Endothelial cell of umbilical vein (primary cell): ENCODE measurements at regions not wholly inside any gene's neighbourhood (a gene's known extent, or its start where the extent isn't known, plus 50 kb on each side); places are given as distances from the start of the nearest gene placed in this dataset.

Experiments used
- BruUV-seq: library from RNA; stranded (reverse); fragments of 400-500 nt; replicated peaks from 2 replicates; lab custom pipeline; 2021; lab: Mats Ljungman, UMichigan
- CTCF ChIA-PET: fragments of 300-600, 350-600 bp; sonication (Branson Sonifier 250); formaldehyde crosslinking; loops from one replicate; lab custom pipeline; 2021; ENCODE audit warnings: antibody characterized with exemption, inconsistent platforms; lab: Charles Lee
- POLR2A ChIA-PET: fragments of 300-600, 350-600 bp; sonication (Branson Sonifier 250); formaldehyde crosslinking; loops from one replicate; lab custom pipeline; 2021; ENCODE audit warnings: antibody characterized with exemption, inconsistent platforms; lab: Charles Lee
- DNase-seq: peaks from one replicate; pipeline ENCODE4 v3.0.0-alpha.2; 2011; ENCODE audit warnings: low read depth, low spot score
- FAIRE-seq: peaks from 2 replicates; lab custom pipeline; 2011; peaks lifted over from hg19 to GRCh38; lab: Jason Lieb, UNC
- H2AFZ ChIP-seq: 2 replicates; pipeline ENCODE4 v1.6.0; 2012; ENCODE audit warnings: low read depth, low read length, control low read depth, inconsistent platforms
- H3K27ac ChIP-seq: 2 replicates; pipeline ENCODE4 v1.5.1; 2011; ENCODE audit warnings: low read depth, mild to moderate bottlenecking, control low read depth, low read length, moderate library complexity; ENCODE audit not compliant: insufficient read depth
- H3K27me3 ChIP-seq, 2 experiments: 2 replicates each; pipeline versions ENCODE4 v1.6.0 to v1.6.1; 2011; ENCODE audit warnings: low read length in 2 of 2, mixed read lengths in 1 of 2; ENCODE audit not compliant: control insufficient read depth in 2 of 2, insufficient read depth in 2 of 2
- H3K36me3 ChIP-seq, 2 experiments: 2 replicates in 1 of 2; 3 replicates in 1 of 2; pipeline ENCODE4 v1.5.1; 2011; ENCODE audit warnings: low read length in 2 of 2, mild to moderate bottlenecking in 1 of 2, moderate library complexity in 1 of 2; ENCODE audit not compliant: control insufficient read depth in 2 of 2, insufficient read depth in 2 of 2; ENCODE audit errors: extremely low read depth in 1 of 2
- H3K4me1 ChIP-seq: 3 replicates; pipeline ENCODE4 v1.5.1; 2011; ENCODE audit warnings: mild to moderate bottlenecking, low read length; ENCODE audit not compliant: control insufficient read depth, insufficient read depth; ENCODE audit errors: extremely low read depth
- H3K4me2 ChIP-seq: 2 replicates; pipeline ENCODE4 v1.6.1; 2011; ENCODE audit warnings: low read length, control low read depth, mixed read lengths; ENCODE audit not compliant: insufficient read depth
- H3K4me3 ChIP-seq, 3 experiments: fragments of 200-600 bp in 1 of 3; sonication (generic), shearing (Covaris generic) in 1 of 3; replicated peaks in 1 of 3; 2 replicates each; pipeline ENCODE4 v1.5.1; 2011 to 2016; ENCODE audit warnings: control low read depth in 3 of 3, low read length in 3 of 3, mild to moderate bottlenecking in 2 of 3, inconsistent platforms in 1 of 3, low read depth in 1 of 3, moderate library complexity in 1 of 3; ENCODE audit not compliant: insufficient read depth in 1 of 3
- H3K79me2 ChIP-seq: 2 replicates; pipeline ENCODE4 v1.6.0; 2012; ENCODE audit warnings: low read length, inconsistent platforms; ENCODE audit not compliant: control insufficient read depth, insufficient read depth
- H3K9ac ChIP-seq: replicated peaks from 2 replicates; pipeline ENCODE3; 2011; ENCODE audit warnings: low read length, control low read depth; ENCODE audit not compliant: insufficient read depth; ENCODE audit errors: extremely low read depth
- H3K9me1 ChIP-seq: replicated peaks from 3 replicates; pipeline ENCODE4 v1.6.0; 2011; ENCODE audit warnings: mild to moderate bottlenecking, low read length; ENCODE audit not compliant: control insufficient read depth, insufficient read depth; ENCODE audit errors: extremely low read depth
- H3K9me3 ChIP-seq: replicated peaks from 2 replicates; pipeline ENCODE4 v1.5.1; 2012; ENCODE audit warnings: low read length, inconsistent platforms; ENCODE audit not compliant: control insufficient read depth, insufficient read depth
- H4K20me1 ChIP-seq: replicated peaks from 2 replicates; pipeline ENCODE3; 2011; ENCODE audit warnings: mild to moderate bottlenecking, low read length; ENCODE audit not compliant: control insufficient read depth, insufficient read depth; ENCODE audit errors: extremely low read depth
- CTCF ChIP-seq, 2 donors: IDR thresholded peaks; 1 replicate in 1 of 2; 2 replicates in 1 of 2; pipeline ENCODE4 v1.5.1; 2011; ENCODE audit warnings: low read length in 2 of 2, mild to moderate bottlenecking in 2 of 2, moderate library complexity in 2 of 2, control low read depth in 1 of 2, inconsistent platforms in 1 of 2, low read depth in 1 of 2; ENCODE audit not compliant: insufficient read depth in 1 of 2; ENCODE audit errors: extremely low read depth in 1 of 2
- EZH2 ChIP-seq: IDR thresholded peaks from 2 replicates; pipeline ENCODE4 v1.6.1; 2012; ENCODE audit warnings: borderline replicate concordance, low read depth, mild to moderate bottlenecking, moderate library complexity, low read length, inconsistent platforms; ENCODE audit not compliant: severe bottlenecking
- FOS ChIP-seq: IDR thresholded peaks from 2 replicates; pipeline ENCODE4 v1.6.1; 2011; ENCODE audit warnings: mild to moderate bottlenecking, low read length, moderate library complexity, borderline replicate concordance; ENCODE audit not compliant: insufficient read depth
- GATA2 ChIP-seq: IDR thresholded peaks from 2 replicates; pipeline ENCODE4 v1.7.0; 2011; ENCODE audit warnings: low read depth, mild to moderate bottlenecking, moderate library complexity, mixed read lengths, low read length; ENCODE audit not compliant: insufficient read length, insufficient read depth
- JUN ChIP-seq: IDR thresholded peaks from 2 replicates; pipeline ENCODE4 v1.6.1; 2011; ENCODE audit warnings: borderline replicate concordance, low read depth; ENCODE audit not compliant: insufficient read length, insufficient read depth
- MYC ChIP-seq: IDR thresholded peaks from one replicate; pipeline ENCODE4 v1.6.1; 2011; ENCODE audit warnings: mild to moderate bottlenecking, low read depth, low read length
- POLR2A ChIP-seq: IDR thresholded peaks from 2 replicates; pipeline ENCODE4 v1.6.1; 2012; ENCODE audit warnings: low read depth, mild to moderate bottlenecking, control low read depth, low read length
- POLR2AphosphoS5 ChIP-seq: IDR thresholded peaks from 2 replicates; pipeline ENCODE4 v1.6.1; 2012; ENCODE audit warnings: low read depth, mild to moderate bottlenecking, control low read depth, low read length, moderate library complexity; ENCODE audit not compliant: insufficient read depth
- dilution Hi-C: fragments of 300-500 bp; cut with MboI; formaldehyde crosslinking; loops from one replicate; pipeline ENCODE4 v1.15.0; 2019; ENCODE audit warnings: low sequenced_read_pairs; ENCODE audit not compliant: extremely low pct_ligation_motif_present
- intact Hi-C: fragments of 100-400 bp; cut with micrococcal nuclease; formaldehyde crosslinking; loops from one replicate; pipeline ENCODE4 v1.10.0; 2022
- TF ChIP-seq, protein P1 (sequence below): IDR thresholded peaks from 2 replicates; pipeline ENCODE4 v1.6.1; 2011; ENCODE audit not compliant: insufficient read depth, insufficient read length

DNA sequence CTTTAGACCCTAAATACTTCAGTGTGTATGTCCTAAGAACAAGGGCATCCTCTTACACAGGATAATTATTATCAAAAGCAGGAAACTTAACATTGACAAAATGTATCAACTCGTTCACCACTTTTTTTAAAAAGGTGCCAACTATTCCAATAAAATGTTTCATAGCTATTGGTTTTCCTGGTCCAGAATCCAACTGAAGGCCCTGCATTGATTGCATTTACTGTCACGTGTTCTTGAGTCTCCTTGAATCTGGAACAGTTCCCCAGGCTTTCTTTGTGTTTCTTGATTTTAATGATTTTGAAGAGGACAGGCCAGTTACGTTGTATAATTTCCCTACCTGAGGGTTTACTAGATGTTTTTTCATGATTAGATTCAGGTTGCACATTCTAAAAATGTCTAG lies 94.6 kb upstream of the ARHGEF3 start:
- H3K27me3 ChIP-seq, result no peaks in the 10 kb centered on the region
- dilution Hi-C loops, result no loop called here
- H3K79me2 ChIP-seq, result no peaks in the 10 kb centered on the region
- no peak overlapping the region for H3K4me2 ChIP-seq
- no peak overlapping the region for H2AFZ ChIP-seq
- no peak for FAIRE-seq
- DNase-seq, result no peak
- TF ChIP-seq JUN, result no peak
- TF ChIP-seq CTCF (IDR thresholded peaks at IDR 0.05; ENCODE audit: extremely low read depth in 1 of 2, insufficient read depth in 1 of 2, low read depth in 1 of 2, low read length in 2 of 2), result no peak
- POLR2A ChIA-PET, result no interaction called here
- no peak overlapping the region for H3K27ac ChIP-seq
- peaks cover 10% of the 10 kb centered on the region for H3K4me1 ChIP-seq
- H3K9me1 ChIP-seq, result no peaks in the 10 kb centered on the region
- H3K9ac ChIP-seq, result no peak overlapping the region
- intact Hi-C loops, result no loop called here
- H3K4me3 ChIP-seq, result no peak overlapping the region
- BruUV-seq, result no TSS peak
- H4K20me1 ChIP-seq, result no peaks in the 10 kb centered on the region
- CTCF ChIA-PET, result no interaction called here
- H3K36me3 ChIP-seq, result no peaks in the 10 kb centered on the region
- no peaks in the 10 kb centered on the region for H3K9me3 ChIP-seq

- dilution Hi-C loops (no loop called here), intact Hi-C loops (no loop called here)
- TF ChIP-seq MYC (no peak), FOS (no peak), POLR2A (no peak), CTCF (IDR thresholded peaks at IDR 0.05; ENCODE audit: extremely low read depth in 1 of 2, insufficient read depth in 1 of 2, low read depth in 1 of 2, low read length in 2 of 2) (no peak), POLR2AphosphoS5 (no peak), JUN (no peak), GATA2 (no peak), EZH2 (no peak)
- TF ChIP-seq, protein P1, sequence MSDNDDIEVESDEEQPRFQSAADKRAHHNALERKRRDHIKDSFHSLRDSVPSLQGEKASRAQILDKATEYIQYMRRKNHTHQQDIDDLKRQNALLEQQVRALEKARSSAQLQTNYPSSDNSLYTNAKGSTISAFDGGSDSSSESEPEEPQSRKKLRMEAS, result no peak
- FAIRE-seq, result no peak
- H3K79me2 ChIP-seq, result no peaks in the 10 kb centered on the region
- DNase-seq, result no peak
- no TSS peak for BruUV-seq
- no peak overlapping the region for H2AFZ ChIP-seq
- no peaks in the 10 kb centered on the region for H4K20me1 ChIP-seq
- ChIA-PET POLR2A (interaction anchor here (0.7 kb wide), 1 partner anchor 1987 kb away, joined by 8 read pairs; no protein-coding TSS in a partner anchor), CTCF (no interaction called here)
- H3K36me3 ChIP-seq, result no peaks in the 10 kb centered on the region
- no peaks in the 10 kb centered on the region for H3K9me1 ChIP-seq
- H3K4me2 ChIP-seq, result no peak overlapping the region
- peaks cover 5% of the 10 kb centered on the region for H3K4me1 ChIP-seq
- H3K27ac ChIP-seq, result no peak overlapping the region
- H3K9me3 ChIP-seq, result no peaks in the 10 kb centered on the region
- H3K27me3 ChIP-seq, result no peaks in the 10 kb centered on the region
- H3K9ac ChIP-seq, result no peak overlapping the region
- no peak overlapping the region for H3K4me3 ChIP-seq
Measured at GRCh38 chr3:56894881-56895431, 93.2 kb upstream of the ARHGEF3 start.
